ENCODE measurements at regions not wholly inside any gene's neighbourhood (a gene's known extent, or its start where the extent isn't known, plus 50 kb on each side); places are given as distances from the start of the nearest gene placed in this dataset.

DNA sequence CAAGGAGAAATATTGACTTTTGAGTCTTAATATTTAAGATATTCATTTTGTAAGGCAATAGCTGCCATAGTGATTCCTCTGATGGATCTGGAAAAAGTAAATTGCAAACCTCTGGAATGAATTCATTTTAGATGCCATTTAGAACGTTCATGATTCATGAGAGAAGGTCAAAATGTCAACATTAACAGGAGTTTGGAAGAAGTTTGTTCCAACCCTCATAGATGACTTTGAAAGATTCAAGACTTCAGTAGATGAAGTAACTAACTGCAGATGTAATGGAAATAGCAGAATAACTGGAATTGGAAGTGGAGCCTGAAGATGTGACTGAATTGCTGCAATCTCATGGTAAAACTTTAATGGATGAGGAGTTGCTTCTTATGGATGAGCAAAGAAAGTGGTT, 100.9 kb upstream of the CCN2 start:
- DNase-seq (ENCODE audit: low spot score in 2 of 2) = no peak
- intact Hi-C loops (cut with DNase I; ENCODE audit: low total_unique reads) = no loop called here
- H3K4me3 ChIP-seq (ENCODE audit: low read depth, poor library complexity, severe bottlenecking) = no peak overlapping the region
- TF ChIP-seq, protein P1, sequence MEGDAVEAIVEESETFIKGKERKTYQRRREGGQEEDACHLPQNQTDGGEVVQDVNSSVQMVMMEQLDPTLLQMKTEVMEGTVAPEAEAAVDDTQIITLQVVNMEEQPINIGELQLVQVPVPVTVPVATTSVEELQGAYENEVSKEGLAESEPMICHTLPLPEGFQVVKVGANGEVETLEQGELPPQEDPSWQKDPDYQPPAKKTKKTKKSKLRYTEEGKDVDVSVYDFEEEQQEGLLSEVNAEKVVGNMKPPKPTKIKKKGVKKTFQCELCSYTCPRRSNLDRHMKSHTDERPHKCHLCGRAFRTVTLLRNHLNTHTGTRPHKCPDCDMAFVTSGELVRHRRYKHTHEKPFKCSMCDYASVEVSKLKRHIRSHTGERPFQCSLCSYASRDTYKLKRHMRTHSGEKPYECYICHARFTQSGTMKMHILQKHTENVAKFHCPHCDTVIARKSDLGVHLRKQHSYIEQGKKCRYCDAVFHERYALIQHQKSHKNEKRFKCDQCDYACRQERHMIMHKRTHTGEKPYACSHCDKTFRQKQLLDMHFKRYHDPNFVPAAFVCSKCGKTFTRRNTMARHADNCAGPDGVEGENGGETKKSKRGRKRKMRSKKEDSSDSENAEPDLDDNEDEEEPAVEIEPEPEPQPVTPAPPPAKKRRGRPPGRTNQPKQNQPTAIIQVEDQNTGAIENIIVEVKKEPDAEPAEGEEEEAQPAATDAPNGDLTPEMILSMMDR (IDR thresholded peaks at IDR 0.05) = no peak
- WGBS, 2 donors = 46 to 55% methylated on average over 1 of the region's 1 CpG

DNA sequence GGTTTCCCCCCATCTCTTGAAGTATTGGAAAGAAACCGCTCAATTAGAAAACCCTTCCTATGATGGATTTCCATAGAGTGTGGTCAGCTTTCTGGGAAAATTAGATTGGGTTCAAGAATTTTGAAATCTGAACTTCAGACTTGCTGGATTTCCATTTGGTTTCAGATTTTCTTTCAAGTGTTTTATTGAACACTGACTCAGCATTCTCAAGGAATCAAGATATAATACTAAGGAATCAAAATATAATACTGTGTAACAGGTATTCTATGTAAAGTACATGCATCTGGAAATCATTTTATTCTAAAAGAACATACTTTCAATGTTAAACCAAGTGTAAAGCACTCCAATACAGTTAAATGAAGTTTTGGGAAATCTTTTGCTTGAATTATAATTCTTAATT, 94.7 kb upstream of the CCN2 start:
- intact Hi-C loops (cut with DNase I; ENCODE audit: low total_unique reads) = no loop called here
- no peak for DNase-seq (ENCODE audit: low spot score in 2 of 2)
- H3K4me3 ChIP-seq (ENCODE audit: low read depth, poor library complexity, severe bottlenecking) = no peak overlapping the region
- TF ChIP-seq, protein P1 (IDR thresholded peaks at IDR 0.05) = no peak
- TF ChIP-seq POLR2A (IDR thresholded peaks at IDR 0.05) = no peak
- WGBS, 2 donors = 100% methylated on average over 1 of the region's 1 CpG

DNA sequence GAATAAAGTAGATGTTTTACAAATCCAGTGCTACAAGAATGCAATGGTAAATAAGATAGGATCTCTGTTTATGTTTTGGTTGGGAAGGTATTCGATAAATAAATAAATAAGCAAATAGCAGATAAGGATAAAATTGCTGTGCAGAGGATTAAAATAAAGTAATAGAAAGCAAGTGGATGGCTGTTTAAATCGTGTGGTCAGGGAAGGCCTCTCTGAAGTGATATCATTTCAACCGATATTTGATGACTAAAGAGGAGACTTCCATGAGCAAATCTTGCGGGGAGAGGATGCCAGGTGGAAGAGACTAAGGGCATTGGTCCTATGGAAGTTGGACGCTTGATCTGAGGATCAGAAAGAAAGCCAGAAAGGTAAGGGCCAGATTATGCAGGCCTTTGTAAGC, 92.0 kb upstream of the CCN2 start:
- whole genome bisulfite sequencing, 2 donors = 82 to 84% methylated on average over 5 of the region's 5 CpGs
- intact Hi-C loops (cut with DNase I; ENCODE audit: low total_unique reads) = no loop called here
- no peak for TF ChIP-seq POLR2A (IDR thresholded peaks at IDR 0.05)
- TF ChIP-seq, protein P1 (IDR thresholded peaks at IDR 0.05) = no peak
- DNase-seq (ENCODE audit: low spot score in 2 of 2) = no peak
- no peak overlapping the region for H3K4me3 ChIP-seq (ENCODE audit: low read depth, poor library complexity, severe bottlenecking)

DNA sequence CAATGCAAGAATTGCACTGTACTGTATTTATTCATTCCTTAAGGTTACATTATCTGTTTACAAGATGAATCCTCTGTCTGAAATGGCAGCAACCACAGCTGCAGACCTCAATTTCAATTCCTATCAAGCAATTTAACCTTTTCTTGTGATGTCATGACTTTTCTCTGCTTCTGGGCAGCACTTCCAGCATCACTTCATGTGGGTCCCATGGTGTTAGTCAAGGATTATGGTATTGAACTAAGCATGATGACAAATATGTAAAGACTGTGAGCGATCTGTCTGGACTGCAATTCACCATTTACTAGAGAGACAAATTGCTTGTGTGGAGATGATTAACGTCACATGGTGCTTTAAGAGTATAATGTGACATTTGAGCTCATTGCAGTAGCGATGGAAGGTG, 90.5 kb upstream of the CCN2 start:
- no peak for DNase-seq (ENCODE audit: low spot score in 2 of 2)
- 93 to 96% methylated on average over 3 of the region's 3 CpGs for WGBS, 2 donors
- H3K4me3 ChIP-seq (ENCODE audit: low read depth, poor library complexity, severe bottlenecking) = no peak overlapping the region
- TF ChIP-seq POLR2A (IDR thresholded peaks at IDR 0.05) = no peak
- TF ChIP-seq, protein P1 (IDR thresholded peaks at IDR 0.05) = no peak
- intact Hi-C loops (cut with DNase I; ENCODE audit: low total_unique reads) = no loop called here

DNA sequence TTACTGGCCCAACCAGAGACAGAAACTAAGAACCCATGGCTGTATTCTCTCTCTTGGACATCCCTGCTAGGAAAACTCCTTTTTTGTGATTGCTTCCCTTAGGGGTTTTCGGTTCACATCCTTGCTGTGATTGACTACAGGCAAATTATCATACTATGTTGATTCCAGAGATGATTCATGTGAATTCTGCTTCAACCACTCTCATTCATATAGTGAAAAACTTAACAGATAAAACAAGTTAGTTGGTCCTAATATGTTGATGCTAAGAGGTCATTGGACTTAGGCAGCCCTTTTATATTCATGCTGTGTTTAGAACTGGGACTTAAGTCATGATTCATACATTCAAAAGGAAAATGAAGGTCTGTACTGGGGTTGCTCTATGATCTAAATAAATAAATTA, 76.9 kb upstream of the CCN2 start:
- intact Hi-C loops (cut with DNase I; ENCODE audit: low total_unique reads) = no loop called here
- 77 to 95% methylated on average over 1 of the region's 1 CpG for WGBS, 2 donors
- DNase-seq (ENCODE audit: low spot score in 2 of 2) = no peak
- TF ChIP-seq POLR2A (IDR thresholded peaks at IDR 0.05) = no peak
- TF ChIP-seq, protein P1 (IDR thresholded peaks at IDR 0.05) = no peak
- no peak overlapping the region for H3K4me3 ChIP-seq (ENCODE audit: low read depth, poor library complexity, severe bottlenecking)

DNA sequence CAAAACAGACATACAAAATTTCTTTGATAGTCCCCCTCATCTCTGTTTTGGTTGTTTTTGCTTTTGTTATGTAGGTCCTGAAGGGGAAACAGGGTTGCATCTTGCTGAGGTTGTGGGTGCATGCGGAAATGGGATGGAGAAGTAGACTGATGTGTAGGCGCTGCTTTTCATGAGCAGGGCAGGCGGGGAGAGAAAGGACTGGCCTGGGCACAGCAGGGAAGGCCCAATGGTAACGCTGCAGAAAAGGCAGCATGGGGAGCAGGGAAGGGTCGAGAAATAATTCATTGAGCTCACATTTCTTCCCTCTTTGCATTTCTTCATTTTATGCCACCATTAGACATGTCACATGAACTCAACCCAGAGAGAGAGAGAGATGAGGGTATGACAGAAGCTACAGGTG, 74.3 kb upstream of the CCN2 start:
- DNase-seq (ENCODE audit: low spot score in 2 of 2) = no peak
- H3K4me3 ChIP-seq (ENCODE audit: low read depth, poor library complexity, severe bottlenecking) = no peak overlapping the region
- intact Hi-C loops (cut with DNase I; ENCODE audit: low total_unique reads) = no loop called here
- TF ChIP-seq, protein P1 (IDR thresholded peaks at IDR 0.05) = no peak
- no peak for TF ChIP-seq POLR2A (IDR thresholded peaks at IDR 0.05)
- 91 to 93% methylated on average over 5 of the region's 5 CpGs for WGBS, 2 donors

Data from lower leg skin (tissue), 4 donors.